HG03571 (cell line): ENCODE measurements at regions not wholly inside any gene's neighbourhood (a gene's known extent, or its start where the extent isn't known, plus 50 kb on each side); places are given as distances from the start of the nearest gene placed in this dataset.
A peak's percentile ranks its signal among the peaks of the same experiment; 100 is the strongest.

Experiments
- ATAC-seq: cut with Tn5 transposase; IDR thresholded peaks from one replicate; pipeline ENCODE4 v1.9.1; 2021; ENCODE audit not compliant: unreplicated experiment

DNA sequence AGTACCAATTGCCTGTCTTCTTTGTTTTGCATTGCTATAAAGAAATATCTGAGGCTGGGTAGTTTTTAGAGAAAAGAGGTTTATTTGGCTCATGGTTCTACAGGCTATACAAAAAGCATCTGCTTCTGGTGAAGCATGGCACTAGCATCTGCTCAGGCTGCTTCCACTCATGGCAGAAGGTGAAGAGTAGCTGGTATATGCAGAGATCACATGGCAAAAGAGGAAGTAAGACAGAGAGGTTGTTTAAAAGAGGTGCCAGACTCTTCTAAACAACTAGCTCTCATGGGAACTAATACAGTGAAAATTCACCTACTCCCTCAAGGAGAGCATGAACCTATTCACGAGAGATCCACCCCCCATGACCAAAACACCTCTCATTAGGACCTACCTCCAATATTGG lies 56.7 kb upstream of the GUCA2B start:
- ATAC-seq, result no peak

DNA sequence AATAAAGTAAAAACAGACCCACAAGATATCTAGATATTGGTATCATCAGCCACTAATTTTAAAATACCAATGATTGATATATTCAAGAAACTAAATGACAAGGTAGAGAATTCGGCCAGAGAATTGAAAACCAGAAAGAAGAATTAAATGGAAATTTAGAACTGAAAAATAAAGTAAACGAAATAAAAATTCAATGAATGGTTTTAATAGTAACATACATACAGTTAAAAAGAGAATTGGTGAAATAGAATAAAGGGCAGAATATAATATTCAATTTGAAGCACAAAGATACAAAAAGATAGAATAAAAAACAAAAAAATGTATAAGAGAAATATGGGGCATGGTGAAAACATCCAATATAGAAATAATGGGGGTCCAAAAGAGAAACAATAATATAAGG lies 64.0 kb upstream of the GUCA2B start:
- ATAC-seq, result no peak

DNA sequence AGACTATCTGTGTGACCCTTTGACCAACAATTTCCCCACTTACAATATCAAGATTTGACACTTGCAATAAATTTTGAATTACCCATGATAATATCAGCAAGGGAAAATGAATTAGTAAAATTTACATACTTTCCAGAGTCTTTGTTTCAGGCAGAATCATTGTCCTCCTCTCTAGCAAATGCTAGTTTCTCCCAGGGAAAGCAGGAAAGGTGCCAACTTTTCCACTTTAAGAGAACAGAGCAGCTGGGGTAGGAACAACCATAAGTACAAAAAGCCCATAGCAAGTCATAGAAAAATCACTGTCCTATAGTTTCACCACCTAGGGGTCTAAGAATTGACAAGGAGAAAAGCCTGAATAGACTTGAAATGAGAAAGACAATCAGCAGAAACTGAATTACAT lies 67.1 kb upstream of the GUCA2B start:
- ATAC-seq, result no peak

DNA sequence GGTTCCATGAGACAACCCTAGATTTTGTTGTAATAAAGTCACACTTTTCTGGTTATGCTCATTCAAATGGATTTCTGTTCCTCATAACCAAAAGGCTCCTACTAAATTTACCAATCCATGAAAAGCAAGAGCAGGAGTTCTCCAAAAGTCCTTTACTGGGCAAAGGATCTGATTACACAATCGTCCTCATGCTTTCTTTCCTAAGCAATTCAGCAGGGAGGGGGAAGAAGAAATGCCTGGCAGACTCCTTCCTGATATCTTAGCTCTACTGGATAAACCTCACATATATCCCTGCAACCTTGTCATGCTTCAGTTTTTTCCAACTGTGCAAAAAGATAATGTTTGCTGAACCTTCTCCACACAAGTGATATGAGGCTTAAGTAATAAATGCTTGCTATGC lies 67.6 kb upstream of the GUCA2B start:
- ATAC-seq, result no peak

DNA sequence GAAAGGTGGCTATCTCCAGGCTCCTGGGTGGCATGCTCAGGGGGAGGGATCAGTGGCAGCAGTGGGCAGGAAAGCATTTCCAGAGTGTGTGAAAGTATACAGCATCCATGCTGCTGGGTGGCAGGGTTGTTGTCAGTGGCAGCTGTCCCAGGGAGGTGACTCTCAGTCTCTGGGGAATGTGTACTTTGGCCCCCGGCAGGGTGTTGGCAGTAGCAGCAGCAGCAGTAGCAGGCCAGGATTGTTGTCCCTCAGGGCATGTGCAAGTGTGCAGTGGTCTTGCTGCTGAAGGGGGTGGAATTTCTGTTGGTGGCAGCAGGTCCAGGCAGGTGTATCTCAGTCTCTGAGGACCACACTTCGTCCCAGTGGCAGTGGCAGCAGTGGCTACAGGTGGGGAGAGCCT lies 71.7 kb upstream of the GUCA2B start:
- ATAC-seq, result no peak

DNA sequence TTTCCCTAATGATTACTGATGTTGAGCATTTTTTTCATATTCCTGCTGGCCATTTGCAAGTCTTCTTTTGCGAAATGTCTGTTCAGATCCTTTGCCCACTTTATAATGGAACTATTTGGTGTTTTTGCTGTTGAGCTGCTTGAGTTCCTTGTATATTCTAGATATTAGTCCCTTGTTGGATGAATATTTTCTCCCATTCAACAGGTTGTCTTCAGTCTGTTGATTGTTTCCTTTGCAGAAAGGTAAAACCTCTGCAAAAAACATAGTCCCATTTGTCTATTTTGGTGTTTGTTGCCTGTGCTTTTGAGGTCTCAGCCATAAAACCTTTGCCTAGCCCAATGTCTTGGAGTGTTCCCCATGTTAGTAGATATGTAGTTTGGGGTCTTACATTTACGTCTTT lies 78.0 kb upstream of the GUCA2B start:
- no peak for ATAC-seq

DNA sequence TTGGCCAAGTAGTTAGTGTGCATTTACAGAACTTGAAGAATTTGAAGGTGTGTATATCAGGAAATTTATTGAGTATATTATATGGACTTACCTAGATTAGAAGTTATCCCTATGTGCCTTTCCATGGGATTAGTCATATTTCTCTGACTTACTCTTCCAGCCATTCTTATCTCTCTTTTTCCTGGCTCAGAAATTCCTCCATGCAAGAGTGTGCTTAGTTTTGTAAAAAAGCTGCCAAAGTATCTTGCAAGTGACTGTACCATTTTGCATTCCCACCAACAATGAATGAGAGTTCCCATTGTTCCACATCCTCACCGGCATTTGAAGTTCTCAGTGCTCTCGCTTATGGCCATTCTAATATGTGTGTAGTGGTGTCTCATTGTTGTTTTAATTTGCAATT lies 82.2 kb upstream of the GUCA2B start:
- ATAC-seq, result no peak

DNA sequence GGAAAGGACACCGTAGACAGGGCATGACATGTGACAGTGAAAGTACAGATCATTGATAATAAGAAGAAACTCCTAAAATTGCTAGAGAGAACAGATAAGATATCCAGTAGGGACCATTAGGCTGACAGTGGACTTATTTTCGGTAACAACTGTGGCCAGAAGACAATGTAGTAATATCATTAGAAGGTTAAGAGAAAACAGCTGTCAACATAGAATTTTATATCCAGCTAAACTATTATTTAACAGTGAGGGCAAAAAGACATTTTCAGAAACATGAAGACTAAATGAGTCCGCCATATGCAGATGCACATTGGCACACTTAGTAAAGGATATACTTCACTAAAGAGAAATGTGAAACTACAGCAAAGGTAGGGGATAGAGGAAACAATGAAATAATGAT lies 95.4 kb upstream of the GUCA2B start:
- no peak for ATAC-seq

DNA sequence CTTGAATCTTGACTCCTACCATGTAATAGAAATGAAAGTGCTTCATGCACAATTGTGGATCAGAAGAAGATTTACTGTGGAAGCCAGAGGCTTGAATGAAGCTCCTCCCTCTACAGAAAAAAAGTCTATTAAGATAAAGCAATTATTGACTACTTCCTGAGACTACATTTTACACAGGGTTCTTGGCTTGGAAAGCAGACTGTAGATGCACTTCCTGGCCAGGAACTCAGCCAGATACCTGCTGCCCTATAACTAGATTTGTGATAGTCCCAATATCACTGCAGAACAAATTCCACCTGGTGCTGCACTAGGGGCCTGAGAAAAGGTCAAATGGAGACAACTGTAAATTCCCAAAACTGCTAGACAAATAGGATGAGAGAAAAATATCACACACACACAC lies 96.8 kb upstream of the GUCA2B start:
- no peak for ATAC-seq

DNA sequence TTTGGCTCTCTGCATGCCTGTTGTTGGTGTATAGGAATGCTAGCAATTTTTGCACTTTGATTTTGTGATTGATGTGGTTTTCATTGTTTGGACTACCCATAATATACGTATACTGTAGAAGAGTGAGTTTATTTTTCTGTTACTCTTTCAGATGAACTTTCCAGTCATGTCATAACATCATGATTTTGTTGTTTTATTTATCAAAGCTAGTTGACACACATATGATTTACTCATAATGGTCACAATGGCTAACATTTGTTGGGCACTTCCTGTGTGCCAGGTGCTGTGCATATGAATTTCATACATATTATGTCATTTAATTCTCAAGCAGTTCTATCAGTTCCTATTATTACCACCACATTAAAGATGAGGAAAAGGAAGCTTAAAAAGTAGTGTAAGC lies 98.1 kb upstream of the GUCA2B start:
- no peak for ATAC-seq

DNA sequence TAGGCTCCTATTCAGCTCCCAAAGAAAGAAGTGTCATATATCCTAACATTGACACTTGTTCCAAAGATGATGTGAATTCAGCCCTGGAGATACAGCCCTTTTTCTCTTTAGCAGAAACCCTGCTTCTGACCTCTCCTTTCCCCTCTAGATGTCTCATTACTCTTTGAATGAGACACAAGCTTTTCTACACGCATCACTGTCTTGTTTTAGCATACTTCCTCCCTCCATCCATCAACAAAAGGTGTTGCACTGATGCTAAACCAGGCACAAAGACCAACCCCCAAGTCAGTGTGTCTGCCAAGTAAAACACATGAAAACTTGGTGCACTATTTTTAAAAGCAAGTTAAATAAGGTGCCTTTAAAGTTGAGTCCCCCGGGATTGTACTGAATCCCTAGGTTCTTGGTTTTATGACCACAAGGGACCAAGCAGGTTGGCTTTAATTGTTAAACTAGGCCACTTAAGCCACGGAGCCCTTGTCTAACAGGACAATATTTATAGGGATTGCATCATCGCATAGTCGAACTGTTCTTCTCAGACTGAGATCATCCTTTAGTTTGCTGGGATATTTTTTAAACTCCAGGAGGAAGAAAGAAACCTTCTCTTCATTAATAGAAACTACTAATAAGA lies 101.0 kb upstream of the GUCA2B start:
- ATAC-seq, result no peak

DNA sequence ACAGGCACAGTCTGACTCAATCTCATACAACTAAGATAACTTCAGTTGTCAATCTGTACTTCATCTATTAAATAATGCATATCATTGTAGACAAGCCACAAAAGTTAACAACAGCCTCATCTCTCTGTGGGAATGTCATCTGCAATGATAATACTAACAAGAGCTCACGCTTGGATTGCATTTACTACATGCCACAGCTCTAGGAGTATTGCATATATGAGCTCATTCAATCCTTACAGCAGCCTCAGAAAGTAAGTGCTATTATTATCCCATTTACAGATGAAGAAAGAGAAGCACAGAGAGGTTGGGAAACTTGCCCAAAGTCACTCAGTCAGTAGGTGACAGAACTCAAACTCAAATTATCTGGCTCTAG lies 105.7 kb upstream of the GUCA2B start:
- no peak for ATAC-seq

DNA sequence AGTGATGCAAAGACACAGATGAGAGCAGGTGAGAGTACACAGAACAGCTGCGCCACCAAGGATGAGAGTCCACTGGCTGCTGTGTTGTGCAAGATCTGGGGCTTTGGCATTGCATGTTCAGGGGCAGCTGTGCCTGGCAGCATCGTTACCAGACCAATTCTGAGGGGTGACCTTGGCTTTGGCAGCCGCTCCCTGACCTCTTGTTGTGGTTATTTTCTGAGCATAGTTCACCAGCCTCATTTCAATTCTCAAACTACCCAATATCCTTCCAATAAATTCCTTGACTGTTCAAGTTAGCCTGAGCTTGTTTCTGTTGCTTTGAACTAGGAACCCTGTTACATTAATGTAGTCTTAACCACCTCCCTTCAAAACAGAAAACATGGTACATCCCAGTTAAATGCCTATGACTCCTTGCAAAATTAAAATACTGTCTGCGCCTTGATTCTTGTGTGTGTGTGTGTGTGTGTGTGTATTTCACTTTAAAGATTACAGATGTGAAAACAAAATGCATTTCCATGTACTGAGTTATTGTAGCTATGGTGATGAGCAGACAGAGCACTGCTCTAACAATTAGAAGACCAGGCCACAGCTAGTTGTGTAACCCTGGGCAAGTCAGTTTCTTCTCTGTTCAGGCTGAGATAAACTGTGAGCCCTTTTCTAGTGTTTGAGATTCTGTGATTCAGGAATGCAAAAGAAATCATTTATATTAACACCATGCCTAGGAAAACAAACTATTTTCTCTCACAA lies 106.3 kb upstream of the GUCA2B start:
- no peak for ATAC-seq

DNA sequence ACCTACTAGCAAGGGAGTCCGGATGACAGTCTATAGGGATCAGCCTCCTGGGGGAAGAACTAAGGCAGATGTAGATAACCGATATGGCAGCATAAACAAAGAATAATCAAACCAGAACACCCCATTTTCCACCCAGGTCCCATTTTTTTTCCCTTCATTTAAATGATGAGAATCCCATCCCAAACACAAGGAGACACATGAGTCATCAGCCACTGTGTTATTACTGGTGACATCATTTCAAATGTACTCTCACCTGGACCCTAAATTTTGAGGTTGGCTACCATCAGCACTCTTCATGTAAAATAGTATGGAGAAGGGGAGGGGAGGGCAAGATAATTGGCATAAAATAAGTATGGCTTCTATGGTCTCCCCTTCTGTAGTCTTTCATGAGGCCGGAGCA lies 108.9 kb upstream of the GUCA2B start:
- ATAC-seq, result no peak

DNA sequence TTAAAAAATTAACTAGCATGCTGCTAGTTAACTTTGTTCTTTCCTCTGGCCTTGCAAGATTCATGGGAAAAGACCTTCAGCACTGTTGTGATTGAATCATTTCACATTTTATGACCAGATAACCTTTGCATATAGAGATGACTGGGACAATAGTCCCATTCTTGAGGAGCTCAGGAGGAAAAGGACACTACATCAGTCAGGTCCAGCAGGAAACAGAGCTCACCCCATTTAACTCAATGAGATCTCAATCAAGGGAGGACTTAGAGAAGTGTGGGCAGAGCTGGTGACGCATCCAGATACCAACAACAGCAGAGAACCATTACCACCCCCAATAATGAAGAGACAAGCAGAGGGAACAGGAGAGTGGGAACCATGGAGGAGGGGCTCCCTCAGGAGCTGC lies 109.4 kb upstream of the GUCA2B start:
- no peak for ATAC-seq

DNA sequence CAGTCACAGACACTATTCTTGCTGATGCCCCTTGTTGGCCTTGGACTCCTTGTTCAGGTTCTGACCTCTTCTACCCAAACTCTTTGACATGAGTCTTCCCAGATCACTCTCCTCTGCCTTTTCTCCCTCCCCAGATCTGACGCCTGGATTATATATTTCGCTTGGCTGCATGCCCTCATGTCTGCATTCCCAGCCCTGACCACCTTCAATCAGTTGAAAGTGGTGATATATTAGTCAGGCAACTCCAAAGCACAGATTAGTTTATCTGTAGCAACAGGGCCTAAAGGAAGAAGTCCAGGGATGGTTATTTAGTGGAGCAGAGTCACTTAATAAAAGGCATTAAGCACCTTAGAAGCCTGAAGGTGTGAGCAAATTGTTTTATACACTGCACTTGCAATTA lies 110.0 kb upstream of the GUCA2B start:
- ATAC-seq, result no peak

DNA sequence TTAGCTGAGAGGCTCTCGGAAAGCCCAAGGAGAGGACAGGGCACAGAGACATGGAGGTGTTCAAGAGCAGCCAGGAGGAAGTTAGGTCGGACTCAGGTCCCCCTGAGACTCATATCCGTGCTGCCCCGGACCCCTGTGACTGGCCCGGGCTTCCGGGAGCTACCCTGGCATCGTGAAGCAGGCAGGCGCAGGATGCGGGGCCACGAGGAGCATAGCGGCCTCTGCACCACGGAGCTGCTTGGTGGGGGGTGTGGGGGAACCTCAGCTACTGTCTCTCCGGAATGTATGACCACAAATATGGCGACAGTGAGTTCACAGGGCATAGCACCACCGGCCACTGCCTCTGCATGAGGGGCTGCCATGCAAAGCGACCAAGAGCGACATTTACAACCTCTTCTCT lies 112.2 kb upstream of the GUCA2B start:
- ATAC-seq, result no peak

DNA sequence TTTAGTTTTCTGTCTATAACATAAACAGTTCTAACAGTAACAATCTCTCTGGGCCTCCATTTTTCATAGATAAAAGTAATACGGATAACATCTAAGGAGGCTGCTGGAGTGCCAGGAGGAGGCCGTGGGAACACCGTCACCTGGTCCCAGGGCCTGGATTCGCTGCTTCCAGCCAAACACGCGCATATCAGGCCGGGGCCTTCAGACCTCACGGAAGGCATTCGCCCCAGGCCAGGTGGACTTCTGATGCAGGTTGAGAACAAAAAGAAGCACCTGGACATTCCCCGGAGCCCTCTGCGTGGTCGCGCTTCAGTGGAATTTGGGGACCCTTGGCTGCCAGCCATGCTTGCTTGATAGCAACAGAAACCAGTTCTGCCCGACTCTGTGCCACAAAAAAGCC lies 113.1 kb upstream of the GUCA2B start:
- ATAC-seq, result no peak

DNA sequence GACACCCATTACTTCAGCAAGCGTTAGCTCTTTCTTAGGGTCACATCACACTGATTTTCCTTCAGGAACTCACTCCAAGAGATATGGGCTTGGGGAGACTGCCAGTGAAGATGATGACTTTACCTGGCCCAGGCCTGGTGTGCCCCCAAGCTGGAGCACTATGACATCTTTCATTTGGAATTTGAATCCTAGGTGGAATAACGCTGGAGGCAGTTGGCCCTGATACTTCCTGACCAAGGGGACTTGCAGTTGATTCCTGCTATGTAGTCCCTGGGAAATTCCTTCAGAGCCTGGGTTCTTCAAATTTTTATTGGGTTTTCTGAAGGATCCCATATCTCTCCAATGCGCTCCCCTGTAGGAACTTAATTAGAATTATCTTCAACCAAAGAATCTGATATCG lies 114.9 kb upstream of the GUCA2B start:
- no peak for ATAC-seq

DNA sequence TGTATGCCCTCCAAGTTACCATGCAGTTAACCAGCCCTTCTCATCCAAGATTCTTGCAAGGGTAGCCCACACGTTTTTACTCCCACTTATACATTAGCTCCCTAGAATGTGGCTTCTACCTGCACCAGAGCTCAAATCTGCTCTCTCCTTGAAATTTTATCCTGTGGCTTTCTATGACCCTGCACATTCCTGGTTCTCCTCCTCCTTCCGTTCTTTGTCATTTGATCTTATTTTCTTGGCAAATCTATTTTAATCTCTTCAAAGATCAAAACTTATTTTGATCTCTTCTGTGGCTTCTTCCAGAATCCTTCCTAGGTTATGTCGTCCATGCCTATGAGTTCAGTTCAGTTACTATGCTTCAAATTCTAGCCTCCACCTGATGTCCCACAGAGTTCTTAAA lies 115.6 kb upstream of the GUCA2B start:
- ATAC-seq, result no peak

DNA sequence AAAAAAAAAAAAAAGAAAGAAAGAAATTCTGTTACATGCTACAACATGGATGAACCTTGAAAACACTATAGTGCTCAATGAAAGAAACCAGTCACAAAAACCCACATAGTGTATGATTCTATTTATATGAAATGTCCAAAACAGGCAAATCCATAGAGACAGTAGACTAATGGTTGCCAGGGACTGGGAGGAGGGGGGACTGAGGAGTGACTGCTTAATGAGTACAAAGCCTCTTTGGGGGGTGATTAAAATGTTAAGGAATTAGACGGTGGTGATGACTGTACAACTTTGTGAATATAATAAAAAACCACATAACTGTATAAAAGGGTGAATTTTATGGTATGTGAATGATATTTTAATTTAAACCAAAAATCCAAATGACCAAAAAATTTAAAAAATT lies 116.0 kb upstream of the GUCA2B start:
- ATAC-seq, result no peak

DNA sequence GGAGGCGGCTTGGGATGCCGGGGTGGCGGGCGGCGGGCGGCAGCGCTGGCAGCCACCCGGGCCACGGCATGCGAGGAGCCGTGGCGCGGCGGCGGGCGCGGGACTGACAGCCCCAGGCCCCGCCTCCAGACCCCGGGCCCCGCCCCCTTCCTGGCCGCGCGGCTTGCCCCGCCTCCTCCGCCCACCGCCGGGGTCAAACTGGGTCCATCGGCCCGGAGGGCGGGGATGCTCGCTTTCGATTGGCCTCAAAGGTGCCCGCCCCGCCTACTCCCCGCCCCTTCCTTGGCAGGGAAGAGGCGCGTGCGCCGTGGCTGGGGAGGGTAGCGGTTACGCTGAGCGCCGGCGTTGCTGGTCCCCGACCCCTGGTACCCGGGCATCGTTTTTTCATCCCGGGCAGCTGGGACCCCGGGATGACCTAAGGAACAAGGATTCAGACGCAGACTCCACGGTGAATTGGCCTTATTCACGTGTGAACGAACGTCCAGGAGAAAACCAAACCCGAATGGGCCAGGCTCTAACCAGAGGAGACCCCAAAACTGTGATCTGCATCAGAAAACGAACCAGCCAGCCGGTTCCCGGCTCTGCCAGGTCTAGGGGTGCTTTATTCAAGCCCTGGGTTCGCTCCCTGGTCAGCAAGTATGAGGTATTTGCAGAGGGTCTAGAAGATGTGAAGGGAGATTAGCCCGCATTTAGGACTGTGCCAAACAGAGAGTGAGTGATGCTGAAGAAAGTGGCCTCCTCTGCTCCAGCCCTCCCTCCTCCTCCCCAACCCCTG lies 117.2 kb upstream of the GUCA2B start:
- peak; percentile 90 for ATAC-seq
